HG02759 (cell line): ENCODE measurements at regions not wholly inside any gene's neighbourhood (a gene's known extent, or its start where the extent isn't known, plus 50 kb on each side); places are given as distances from the start of the nearest gene placed in this dataset.
"Not testable (repeated sequence)": the region's sequence is repeated elsewhere in the genome, so short reads cannot be mapped to it uniquely, and the experiment has no call there.

Source experiments
- ATAC-seq: cut with Tn5 transposase; IDR thresholded peaks from one replicate; pipeline ENCODE4 v1.9.1; 2021; ENCODE audit warnings: mild to moderate bottlenecking, moderate library complexity; ENCODE audit not compliant: unreplicated experiment

DNA sequence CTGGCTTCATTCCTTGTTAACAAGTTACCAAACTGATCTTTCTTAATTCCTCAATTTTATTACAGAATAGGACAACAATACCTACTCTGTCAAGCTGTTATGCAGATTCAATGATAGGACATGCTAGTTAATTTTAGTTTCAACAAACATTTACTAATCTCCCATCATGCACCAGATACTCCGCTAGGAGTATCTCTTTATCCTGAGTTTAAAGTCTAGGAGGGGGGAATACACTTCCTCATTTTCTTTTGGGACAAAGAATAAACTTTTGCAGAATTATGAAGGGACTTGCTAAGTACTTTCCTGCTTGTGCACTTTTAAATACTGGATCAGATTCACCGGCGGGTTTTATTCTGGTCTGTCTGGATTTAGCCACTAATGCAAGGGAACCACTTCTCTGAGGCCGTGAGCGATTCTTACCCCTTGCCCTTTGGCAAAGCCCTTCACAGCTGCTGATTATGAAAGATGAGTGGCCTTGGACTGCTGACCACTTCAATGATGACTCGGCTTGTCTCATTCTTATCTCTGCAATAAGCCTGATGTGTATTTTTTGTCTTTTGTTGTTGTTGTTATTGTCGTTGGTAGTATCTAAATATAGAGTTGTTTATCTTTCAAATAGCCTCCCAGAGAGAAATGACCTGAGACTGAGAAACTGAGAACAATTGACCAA lies 73.9 kb downstream of the RMI1 start:
- no peak for ATAC-seq

DNA sequence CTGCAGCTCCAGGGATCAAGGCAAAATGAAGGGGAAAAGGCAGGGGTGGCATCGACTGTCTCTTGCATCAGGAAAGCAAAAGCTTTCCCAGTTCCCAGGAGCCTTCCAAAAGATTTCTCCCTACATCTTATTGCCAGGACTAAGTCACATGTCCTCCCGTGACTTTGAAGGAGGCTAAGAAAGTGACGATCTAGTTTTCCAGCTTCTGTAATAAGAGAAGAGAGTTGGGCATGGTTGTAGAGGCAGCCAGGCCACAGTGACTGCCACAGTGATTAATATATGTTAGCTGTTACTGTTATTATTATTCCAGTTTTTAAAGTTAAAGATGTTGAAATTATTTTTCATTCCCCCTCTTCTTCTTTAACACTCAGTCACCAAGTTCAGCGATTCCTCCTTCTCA lies 77.1 kb downstream of the RMI1 start:
- no peak for ATAC-seq

- no peak for ATAC-seq
Observed at GRCh38 chr9:84059936-84060335, 79.3 kb downstream of the RMI1 start.

- ATAC-seq, result no peak
Observed at GRCh38 chr9:84061613-84062193, 81.1 kb downstream of the RMI1 start.

- no peak for ATAC-seq
Observed at GRCh38 chr9:84062538-84062937, 81.9 kb downstream of the RMI1 start.

DNA sequence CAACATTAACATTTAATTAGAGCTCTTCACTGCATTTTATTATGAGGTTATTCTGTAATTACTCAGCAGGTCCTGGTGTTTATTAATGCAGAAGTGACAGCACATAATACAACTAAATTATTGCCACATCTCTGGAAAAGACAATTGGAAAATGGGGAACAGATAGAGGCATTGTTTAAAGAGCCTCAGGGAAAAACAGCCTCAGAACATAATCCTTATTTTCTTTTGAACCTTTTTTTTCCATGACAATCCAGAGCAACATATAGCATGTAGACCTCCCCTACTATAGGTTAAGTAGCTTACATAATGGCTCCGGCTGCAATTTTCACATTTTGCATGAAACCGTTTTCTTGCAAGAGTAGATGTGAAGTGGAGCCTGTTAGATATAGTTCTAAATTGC lies 87.2 kb downstream of the RMI1 start:
- ATAC-seq, result no peak

DNA sequence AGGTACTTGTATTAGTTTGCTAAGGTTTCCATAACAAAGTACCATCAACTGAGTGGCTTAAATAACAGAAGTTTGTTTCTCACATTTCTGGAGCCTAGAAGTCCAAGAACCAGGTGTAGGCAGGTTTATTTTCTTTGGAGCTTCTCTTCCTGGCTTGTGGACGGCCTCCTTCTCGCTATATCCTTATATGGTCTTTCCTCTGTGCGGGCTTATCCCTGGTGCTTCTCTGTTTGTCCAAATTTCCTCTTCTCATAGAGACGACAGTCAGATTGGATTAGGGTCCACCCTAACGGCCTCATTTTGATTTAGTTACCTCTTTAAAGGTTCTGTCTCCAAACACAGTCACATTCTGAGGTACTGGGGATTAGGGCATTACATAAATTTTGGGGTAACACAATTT lies 88.3 kb downstream of the RMI1 start:
- ATAC-seq, result no peak

GRCh38 chr9:84070590-84070989 lies 90.0 kb downstream of the RMI1 start:
- no peak for ATAC-seq

DNA sequence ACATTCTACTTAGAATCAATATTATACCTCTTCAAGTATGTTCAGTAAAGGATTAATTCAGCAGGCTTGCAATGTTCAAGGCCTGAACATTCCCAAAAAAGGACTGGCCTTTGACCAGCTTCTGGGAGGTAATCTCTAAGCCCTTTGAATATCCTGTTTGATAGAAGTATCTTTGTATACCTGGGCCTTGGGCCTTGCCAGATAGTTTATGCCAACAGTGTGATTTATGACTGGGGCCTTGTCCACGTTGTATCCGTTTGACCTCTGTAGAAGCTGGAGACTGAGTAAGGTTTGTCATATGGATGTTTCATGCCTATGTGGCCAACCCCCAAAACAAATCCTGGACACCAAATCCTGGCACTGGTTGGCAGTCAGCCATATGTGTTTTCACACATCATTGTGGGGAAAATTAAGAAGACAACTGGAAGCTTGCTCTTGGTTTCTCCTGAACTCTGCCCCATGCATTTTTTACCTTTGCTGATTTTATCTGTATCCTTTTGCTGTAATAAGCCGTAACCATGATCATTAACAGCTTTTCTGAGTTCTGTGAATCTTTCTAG lies 92.1 kb downstream of the RMI1 start:
- ATAC-seq, result no peak

- ATAC-seq, result no peak
Observed at GRCh38 chr9:84075004-84075403, 94.4 kb downstream of the RMI1 start.

- ATAC-seq, result no peak
Observed at GRCh38 chr9:84076384-84076783, 95.8 kb downstream of the RMI1 start.

DNA sequence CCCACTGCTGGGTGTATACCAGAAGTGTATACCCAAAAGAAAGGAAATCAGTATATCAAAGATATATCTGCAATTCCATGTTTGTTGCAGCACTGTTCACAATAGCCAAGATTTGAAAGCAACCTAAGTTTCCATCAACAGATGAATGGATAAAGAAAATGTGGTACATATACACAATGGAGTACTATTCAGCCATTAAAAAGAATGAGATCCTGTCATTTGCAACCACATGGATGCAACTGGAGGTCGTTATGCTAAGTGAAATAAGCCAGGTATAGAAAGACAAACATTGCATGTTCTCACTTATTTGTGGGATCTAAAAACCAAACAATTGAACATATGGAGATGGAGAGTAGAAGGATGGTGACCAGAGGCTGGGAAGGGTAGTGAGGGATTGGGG lies 97.2 kb downstream of the RMI1 start:
- ATAC-seq, result not testable (repeated sequence)

- no peak for ATAC-seq
Observed at GRCh38 chr9:84079994-84080393, 99.4 kb downstream of the RMI1 start.

- ATAC-seq, result no peak
Observed at GRCh38 chr9:84101964-84102632, 121.5 kb downstream of the RMI1 start.

- no peak for ATAC-seq
Observed at GRCh38 chr9:84103651-84104377, 123.2 kb downstream of the RMI1 start.

- ATAC-seq, result no peak
Observed at GRCh38 chr9:84107081-84107480, 126.5 kb downstream of the RMI1 start.

DNA sequence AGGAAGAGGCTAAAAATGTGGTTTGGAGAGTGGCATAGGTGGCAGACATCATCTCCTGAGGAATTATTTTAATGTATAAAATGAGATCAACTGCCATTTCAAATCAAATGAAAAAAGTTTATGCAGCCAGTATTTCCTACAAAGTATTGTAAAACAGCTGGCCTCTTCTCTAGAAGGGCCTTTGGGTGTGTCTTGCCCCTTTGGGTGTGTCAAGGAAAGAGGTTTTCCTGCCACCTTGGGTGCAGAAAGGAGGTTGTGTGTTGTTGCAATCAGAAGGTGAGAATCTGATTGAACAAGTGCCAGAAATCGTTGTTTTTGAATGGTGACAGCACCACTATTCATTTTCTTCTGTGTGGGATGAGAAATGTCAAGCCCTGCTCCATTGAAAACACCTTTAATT lies 127.4 kb downstream of the RMI1 start:
- no peak for ATAC-seq

DNA sequence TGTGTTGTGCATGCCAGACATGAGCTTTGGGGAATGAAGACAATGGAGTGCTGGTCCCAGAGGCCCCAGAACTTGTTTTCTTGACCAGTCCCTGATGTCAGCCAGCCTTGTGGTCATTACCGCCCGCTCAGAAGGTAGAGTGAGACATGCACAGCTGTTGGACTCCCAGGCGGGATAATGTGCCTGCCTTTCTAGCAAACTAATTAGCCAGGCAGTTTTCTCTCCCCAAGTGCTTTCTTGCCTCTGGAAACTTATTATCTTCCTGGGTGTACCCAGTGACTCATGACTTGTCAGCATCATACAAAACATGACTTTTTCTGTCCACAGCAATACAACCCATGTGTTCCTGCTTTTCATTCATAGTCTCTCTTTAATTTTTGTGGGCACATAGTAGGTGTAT lies 131.1 kb downstream of the RMI1 start:
- ATAC-seq, result no peak

DNA sequence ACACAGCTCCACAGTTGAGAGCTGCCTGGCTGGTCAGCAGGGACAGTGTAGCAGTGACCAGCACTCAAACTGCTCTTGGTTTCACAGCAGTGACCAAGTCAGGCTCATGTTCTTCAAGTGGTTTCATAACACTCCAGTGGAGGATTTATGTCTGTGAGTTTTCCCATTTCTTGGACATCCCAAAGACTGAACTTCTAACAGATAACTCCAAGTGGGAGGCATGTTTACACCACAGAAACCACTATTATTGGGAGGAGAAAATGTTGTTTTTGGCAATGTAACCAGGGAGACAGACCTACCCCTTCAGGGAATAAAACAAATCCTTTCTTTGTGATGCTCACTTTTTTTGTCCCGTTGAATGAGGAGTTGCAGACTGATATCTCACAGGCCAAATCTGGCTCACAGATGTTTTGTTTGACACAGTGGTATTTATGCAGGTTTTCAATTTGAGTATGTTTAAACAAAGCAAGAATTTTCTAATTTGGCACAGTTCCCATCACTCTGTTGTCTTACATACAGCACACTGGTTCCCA lies 141.5 kb downstream of the RMI1 start:
- ATAC-seq, result no peak

GRCh38 chr9:84122572-84122971 lies 142.0 kb downstream of the RMI1 start:
- no peak for ATAC-seq
